Left renal pelvis (tissue), 4 donors: ENCODE measurements at regions not wholly inside any gene's neighbourhood (a gene's known extent, or its start where the extent isn't known, plus 50 kb on each side); places are given as distances from the start of the nearest gene placed in this dataset.

Source experiments
- DNase-seq, 4 donors: peaks; one replicate each; pipeline ENCODE4 v3.0.0-alpha.2; 2013; ENCODE audit warnings: low read depth in 4 of 4, low spot score in 3 of 4

DNA sequence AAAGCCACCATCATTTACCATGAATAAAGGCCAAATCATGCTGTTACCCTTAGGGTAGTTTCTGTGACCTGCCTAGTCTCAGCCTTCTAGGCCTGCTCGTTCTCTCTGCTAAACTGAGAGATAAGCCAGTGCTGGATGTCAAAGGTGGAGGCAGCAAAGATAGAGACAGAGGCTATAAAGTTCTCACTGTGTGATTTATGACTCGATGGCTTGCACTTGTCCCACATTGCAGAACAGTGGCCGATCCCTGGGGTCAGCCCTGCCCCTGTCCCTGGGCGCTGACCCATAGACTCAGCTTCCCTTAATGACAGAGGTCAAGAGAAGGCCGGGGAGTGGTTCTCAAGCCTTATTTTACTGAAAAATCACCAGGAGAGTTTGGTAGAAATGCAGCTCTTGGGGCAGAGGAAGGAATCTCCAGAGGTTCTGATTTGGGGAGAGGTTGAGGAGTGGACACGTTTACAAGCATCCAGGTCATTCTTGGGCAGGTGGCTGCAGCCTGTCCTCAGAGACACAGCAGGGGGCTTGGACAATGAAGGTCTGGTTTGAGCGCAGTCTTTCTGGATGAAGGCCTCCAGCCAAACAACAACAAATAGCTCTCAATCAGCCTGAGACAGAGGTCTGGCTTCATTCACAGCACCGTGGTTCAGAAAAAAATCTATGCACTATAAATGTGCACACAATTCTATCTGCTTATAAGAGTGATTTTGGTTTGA lies 143.5 kb downstream of the ACKR3 start:
- DNase-seq: no peak

DNA sequence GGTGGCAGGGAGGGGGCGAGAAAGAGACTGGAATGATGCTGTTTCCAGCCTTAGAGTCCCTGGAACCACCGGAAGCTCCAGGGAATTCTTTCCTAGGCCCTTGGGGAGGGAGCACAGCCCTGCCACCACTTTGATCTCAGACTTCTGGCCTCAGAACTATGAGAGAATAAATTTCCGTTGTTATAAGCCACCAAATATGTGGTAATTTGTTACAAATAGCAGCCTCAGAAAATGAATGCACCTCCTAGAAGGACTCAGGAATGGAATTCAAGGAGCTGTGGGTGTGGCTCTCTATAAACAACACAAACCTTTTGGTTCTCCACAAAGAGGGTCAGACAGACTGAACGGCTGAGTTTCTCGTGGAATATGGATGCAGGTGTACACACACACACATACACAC lies 144.5 kb downstream of the ACKR3 start:
- no peak for DNase-seq

DNA sequence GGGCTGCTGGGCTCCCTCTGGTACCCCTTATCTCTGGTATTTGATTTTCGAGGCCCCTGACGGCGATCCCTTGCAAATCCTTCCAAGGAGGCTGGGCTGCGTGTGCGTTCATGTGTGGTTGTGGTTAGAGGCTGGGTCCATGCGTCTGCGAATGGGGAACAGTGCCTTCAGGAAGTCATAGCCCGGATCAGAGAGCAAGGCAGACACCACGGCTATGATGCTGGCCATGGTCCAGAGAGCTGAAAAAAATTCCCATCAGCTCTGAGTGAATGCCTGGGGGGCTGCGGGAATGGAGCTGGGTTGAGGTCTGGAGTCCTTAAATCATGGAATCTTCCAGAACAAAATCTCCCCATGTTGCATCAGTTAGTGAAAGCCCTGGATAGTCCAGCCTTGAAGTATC lies 145.5 kb downstream of the ACKR3 start:
- peak in 1 of 4 donors; percentile 36 for DNase-seq

DNA sequence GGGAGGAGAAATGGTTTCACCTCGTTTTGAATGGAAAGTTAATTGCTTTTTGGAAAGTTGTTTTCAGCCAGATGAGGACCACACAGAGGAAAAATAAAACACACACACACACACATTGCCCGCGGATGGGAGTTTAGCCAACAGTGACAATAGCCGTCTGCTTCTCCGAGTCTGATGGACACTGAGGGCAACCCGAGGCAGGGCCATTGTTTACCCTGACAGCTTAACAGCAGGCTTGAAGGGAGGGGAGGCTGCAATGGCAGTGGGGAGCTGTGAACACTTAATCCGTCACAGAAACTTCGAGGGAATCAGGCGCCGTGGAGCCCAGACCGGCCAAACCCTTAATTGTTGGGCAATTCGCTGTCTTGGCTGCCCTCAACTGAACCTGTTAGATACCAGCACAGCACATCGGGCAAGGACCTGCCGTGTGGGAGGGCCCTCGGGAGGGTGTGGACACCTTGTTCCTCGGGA lies 145.9 kb downstream of the ACKR3 start:
- peak in 2 of 4 donors; percentile 18 to 38 for DNase-seq

DNA sequence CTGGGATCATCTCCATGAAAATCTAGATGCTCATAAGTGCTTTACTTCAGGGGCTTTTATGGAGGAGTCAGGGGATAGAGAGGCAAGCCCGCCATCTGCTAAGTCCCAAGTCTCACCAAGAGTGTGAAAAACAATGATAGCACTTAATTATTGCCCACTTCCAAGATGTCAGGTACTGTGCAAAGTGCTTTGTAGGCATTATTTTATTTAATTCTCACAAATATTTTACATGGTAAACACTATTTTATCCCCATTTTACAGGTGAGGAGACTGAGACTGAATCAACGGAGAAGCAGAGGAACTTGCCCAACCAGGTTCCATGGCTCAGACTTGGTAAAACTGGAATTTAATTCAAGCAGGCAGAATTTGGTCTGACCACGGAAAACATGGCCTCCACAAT lies 147.5 kb downstream of the ACKR3 start:
- DNase-seq: no peak

DNA sequence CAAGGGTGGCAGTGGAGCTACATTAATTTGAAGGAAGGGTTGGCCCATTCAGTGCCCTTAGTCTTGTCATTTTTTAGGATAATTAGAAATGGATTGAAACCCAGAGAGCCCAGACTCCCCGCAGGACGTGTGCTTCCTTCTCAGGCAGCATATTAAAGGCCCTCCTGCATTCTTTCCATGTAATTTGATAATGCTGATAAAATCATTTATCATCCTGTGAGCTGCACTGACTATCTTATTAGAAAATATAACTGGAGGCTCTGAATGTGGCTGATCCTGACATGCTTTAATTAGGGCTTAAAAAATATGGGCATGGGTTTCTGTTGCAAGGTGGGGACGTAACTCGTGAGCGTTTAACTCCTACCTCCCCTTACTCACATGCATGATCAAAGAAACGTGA lies 148.1 kb downstream of the ACKR3 start:
- DNase-seq: no peak

DNA sequence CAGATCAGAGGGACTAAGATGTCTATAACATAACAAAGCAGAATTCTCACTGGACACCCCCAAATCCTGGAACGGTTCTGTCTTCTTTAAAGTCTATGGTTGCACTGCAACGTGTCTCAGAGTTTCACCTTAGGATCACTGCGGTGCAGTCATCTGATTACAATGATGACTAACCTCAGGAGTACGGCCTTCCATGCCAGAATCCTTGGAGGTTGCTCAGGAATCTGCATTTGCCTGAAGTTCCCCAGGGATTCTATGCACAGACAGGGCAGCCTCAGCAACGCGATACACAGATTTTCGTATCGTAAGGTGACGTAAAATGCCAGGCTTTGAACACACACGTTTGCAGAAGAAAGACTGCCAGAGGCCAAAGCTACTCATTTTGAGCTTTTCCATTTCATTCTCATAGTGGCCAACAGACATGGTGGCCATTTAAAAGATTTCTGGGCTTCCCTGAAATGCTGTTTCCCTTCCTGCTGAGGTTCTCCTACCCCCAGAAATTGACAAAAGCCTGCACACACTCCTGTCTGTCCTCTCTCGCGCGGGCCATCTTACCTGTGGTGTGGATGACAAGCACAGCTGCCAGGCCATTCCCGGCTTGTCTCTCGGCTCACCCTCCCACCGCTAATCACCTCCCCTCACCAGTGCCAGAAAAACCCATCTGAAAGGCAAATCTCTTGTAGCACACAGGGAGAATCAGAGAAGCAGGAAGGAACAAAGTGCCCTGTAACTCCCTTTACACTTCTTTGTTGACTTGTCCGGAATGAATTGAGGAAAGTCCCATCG lies 148.8 kb downstream of the ACKR3 start:
- DNase-seq: no peak

DNA sequence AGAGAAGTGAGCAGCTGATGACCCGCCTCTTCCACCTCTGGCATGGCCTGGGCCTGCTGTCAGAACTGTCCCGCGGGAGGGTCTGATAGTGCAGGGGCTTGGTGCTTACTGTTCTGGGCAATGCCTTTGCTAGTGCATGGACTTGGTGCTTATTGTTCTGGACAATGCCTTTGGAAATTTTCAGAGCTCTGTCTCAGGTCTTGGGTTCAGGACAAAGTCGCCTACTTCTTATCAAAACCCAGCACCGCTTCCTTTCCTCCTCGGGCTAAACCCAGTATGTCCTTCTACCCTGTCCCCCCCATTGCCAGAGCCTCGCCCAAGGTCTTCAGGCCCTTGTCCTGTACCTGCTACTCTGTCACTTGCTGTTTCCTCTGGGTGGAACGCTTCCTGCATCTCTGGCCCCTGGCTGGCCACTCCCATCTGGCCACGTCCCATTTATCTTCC lies 149.6 kb downstream of the ACKR3 start:
- DNase-seq: no peak

DNA sequence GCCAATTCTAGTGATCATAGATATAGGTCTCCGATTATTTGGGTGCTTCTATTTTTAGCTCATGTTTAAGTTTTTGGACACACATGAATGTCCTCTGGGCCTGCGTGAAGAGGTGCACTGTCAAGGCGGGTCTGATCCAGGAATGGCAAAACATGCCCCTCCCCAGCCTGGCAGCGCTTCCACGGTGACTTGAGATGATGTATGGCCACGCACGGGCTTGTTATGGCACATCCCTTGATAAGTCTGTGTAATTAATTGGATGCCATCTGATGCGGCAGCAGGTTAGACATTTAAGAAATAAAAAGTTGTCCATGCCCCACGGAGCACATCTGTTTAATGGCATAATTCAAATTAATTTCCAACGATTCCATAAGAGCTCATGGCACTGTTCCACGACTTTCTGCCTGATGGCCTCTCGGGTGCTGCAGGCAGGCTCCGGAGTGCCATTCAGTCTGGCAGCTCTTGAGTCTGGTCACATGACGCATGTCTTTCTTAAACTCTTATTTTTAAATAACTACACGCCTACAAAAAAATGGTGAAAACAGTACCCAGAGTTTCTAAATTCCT lies 151.4 kb downstream of the ACKR3 start:
- no peak for DNase-seq

DNA sequence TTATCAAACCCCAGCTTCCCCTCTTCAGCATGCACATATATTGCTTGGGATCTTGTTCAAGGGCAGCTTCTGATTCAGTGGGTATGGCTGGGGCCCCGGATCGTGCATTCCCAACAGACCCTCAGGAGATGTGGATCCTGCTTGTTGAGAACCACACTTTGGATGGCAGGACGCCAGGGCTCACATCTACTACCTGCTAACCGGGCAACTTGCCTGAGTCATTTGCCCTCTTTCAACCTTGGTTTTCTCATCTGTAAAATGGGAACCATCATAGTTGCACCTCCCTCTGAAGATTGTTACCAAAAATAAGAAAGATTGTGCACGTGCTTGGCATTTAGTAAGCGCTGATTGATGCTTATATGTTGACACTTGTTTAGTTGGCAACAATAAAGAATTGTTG lies 154.6 kb downstream of the ACKR3 start:
- no peak for DNase-seq

DNA sequence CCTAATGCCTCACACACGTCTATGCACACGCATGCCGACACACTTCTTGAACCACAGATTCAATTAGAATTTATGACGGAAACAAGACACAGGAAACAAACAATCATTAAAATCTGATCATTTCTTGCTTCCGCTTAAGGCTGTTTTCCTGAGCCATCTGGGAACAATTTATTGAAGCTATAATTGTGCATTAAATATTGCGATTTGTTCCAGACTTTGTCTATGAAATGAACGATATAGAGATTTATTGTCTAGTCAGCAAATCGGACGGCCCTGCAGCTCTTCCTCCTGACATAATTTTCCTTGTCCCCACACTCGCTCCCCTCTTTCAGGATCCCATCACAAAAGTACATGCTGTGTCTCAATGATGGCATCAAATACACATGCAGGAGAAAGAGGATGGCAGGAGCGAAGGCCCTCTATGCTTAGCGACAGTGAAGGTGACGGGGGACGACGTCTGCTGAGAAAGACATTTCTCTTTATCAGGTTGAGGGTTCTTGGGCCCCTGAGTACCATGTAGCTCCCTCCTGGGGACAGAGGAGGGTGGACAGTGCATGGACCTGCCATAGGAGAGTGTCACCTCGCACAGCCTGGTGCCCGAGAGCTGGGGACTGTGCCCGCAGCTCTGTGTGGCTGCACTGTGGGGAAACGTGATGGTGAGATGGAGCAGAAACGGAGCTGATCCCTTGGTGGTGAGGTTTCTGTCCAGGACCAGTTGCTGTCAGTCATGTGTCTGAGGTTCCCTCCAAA lies 157.3 kb downstream of the ACKR3 start:
- DNase-seq: no peak

DNA sequence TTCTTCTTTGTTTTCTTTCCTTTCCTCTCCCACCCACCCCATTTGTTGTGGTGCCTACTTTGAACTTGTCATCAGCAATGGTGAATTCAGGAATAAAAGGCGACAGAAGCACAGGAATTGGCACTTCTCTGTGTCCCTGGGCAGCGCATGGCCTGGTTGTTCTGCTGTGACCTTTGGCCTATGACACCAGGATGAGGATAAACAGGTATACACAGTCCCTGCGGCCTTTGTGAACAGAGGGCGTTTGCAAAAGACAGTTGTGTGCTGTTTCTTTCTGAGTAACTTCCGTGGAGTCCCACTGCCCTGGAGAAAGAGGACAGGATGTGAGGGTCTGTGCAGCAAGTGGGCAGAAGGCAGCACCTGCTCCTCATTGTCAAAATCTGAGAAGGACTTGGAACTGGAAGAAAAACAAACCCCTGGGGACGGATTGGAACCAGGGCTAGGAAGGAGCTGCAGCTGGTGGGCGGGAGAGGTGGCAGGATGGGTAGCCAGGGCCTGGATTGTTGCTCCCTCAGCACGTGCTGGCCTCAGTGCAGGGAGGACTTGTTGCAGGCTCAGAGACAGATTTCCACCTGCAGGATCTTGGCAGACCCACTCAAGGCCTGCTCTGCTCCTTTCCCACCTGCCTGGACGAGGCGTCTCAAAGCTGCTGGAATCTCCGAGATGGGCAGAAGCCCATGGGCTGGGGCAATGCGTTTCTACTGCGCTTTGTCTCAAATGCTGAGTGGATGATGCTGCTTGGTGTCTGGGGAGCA lies 159.5 kb downstream of the ACKR3 start:
- DNase-seq: no peak

DNA sequence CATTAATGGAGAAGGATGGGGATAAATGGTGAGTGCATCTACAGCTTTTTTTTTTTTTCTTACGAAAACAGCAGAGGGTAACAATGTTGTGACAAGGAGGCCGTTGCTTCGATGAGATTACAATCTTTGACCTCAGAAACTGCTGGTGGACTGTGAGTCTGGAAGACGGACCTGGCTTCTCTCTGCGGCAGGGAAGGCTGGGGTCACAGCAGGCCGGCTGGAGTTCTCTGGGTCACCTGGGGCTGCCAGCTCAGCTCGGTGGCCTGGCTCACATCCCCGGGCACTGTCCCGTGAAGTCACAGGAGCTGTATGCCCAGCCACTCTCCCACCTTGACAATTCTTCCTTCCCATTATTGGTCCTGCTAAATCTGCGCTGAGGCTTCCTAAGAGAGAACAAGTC lies 160.8 kb downstream of the ACKR3 start:
- no peak for DNase-seq

DNA sequence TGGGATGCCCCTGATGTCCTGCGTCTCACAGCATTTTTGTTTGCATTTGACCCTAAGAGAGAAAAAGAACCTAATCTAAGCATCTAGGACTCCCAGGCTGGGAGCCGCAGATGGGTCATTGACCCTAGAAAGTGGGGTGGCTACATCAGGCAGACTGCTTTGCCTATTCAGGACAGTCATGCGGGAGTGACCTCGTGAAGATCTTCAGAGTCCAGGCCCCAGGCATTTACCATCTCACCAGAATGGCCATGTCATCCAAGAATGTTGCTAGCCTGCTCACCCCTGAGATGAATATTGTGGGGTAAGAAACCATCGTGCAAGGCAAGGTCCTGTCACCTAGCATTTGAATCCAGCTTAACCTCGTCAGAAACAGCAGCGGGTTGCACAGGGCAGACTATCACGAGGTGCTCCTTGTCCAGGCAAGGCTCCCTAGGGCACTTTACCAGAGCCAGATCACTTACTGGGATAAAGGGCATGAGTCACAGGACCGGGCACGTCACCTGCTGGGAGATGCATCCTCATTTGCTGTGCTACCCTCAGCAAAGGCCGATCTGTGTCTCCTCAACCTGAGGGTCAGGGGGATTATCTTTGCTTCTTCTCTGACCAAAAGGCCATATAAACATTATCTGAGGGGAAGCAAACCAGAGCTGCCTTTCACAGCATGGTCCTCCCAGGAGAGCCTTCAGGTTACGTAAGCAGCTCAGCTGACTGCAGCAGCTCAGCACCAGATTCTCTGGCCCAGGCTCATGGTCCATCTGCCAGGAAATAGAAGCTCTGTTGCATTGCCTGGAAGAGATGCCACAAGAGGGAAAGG lies 162.3 kb downstream of the ACKR3 start:
- DNase-seq: no peak

DNA sequence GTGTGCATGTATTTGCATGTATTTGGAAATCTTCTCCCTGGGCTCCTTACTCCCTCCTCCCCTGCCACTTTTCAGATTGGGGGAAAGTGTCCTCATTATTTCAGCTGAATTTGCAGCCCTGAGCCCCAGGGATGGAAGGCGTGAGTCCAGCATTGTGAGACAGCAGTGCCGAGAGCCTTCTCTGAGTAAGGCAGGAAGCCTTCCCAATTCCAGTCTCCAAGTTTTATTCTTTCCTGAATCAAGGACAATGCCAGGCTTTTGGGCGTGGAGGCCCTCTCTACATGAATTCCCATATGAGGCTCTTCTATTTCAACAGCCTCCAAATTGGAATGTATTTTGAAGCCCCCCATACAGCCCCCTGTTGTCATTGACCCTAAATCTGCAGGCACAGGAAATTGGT lies 163.5 kb downstream of the ACKR3 start:
- DNase-seq: no peak

DNA sequence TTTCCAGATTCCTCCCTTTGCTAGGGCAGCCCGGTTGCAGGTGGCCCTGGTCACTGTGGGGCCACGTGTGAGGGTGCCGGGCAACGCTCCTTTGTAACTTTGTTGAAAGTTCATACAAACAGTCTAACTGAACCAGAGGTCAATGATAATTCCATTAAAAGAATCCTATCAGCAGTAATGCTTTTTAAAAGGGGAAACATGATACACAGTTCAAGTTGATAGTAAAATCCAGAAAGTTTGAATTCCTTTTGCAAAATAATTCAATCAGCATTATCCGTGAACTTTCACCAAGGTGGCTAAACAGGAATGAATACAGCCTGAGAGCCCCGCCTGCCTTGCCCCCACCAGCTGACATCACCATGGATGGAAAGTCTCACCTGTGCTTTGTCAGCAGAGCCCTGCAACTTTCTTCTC lies 166.2 kb downstream of the ACKR3 start:
- DNase-seq: no peak

DNA sequence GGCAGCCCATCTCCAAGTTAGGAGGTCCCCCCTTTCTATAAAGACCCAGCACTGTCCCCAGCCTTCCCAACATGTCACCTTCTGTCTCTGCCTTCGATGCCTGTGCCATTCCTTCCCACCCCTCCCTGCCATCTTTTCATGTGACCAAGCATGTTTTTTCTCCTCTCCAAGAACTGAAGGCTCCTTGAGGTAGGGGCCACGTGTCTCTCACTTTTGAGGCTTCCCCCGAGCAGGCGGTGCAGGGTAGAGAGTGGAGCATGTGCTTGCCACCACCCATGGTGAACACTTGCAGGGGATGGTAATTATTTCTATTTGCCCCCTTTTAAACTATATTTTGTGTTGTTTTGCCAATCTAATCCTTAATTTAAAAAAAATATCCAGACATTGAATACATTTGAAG lies 168.4 kb downstream of the ACKR3 start:
- no peak for DNase-seq

DNA sequence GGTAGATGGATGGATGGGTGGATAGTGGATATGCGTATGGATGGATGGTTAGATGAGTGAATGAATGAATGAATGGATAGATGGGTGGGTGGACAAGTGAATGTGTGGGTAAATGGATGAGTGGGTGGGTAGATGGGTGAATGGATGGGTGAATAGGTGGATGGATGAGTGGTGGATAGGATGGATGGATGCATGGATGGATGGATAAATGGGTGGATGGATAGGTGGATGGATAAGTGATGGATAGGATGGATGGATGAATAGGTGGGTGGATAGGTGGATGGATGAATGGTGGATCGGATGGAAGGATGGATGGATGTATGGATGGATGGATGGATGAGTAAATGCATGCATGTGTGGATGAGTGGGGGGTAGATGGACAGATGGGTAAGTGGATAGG lies 169.3 kb downstream of the ACKR3 start:
- DNase-seq: no peak

DNA sequence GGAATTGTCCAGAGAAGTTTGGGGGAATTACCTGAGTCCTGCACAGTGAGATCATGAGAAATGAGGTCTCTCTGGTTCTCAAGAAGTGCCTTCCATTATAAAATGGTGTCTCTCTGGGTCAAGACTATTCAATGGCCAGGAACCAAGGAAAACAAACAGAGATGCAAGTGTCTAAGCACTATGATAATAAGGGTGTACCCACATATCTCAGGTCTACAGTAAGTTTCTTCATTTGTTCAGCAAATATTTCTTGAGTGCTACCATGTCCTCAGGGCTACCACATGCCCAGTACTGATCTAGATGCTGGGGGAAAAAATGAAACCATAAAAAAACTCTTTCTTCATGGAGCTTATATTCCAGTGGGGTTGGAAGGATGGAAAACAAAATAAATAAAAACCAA lies 170.0 kb downstream of the ACKR3 start:
- no peak for DNase-seq

DNA sequence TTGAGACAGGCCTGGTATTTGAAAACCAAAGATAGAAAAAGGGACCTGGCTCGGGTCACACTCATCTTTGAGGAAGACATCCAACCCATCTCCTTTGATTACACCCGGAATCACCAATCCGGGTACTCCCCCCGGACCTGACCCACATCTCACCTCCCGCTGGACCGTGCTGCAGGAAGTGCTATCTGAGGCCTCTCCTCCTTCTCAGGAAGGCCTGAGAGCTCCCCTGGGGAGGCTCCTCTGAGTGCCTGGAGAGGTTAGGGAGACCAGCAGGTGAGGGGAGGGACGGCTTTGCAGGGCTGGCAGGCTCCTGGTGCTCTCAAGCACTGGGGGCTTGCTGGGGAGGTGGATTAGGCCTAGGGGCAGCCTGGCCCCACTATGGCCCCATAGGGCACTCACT lies 170.9 kb downstream of the ACKR3 start:
- DNase-seq: no peak
